Fibroblast of pulmonary artery (primary cell): ENCODE measurements at regions not wholly inside any gene's neighbourhood (a gene's known extent, or its start where the extent isn't known, plus 50 kb on each side); places are given as distances from the start of the nearest gene placed in this dataset.

ENCODE experiments used
- DNase-seq: peaks from one replicate; pipeline ENCODE4 v3.0.0-alpha.2; 2010; ENCODE audit warnings: low read depth
- H3K4me3 ChIP-seq: replicated peaks from 2 replicates; pipeline ENCODE4 v1.5.1; 2011; ENCODE audit warnings: low read depth, mild to moderate bottlenecking, control low read depth, low read length, moderate library complexity
- TF ChIP-seq, protein P1 (sequence below): IDR thresholded peaks from 2 replicates; pipeline ENCODE4 v1.5.1; 2011; ENCODE audit warnings: mild to moderate bottlenecking, control low read depth, low read length, inconsistent platforms; ENCODE audit errors: missing control alignments

DNA sequence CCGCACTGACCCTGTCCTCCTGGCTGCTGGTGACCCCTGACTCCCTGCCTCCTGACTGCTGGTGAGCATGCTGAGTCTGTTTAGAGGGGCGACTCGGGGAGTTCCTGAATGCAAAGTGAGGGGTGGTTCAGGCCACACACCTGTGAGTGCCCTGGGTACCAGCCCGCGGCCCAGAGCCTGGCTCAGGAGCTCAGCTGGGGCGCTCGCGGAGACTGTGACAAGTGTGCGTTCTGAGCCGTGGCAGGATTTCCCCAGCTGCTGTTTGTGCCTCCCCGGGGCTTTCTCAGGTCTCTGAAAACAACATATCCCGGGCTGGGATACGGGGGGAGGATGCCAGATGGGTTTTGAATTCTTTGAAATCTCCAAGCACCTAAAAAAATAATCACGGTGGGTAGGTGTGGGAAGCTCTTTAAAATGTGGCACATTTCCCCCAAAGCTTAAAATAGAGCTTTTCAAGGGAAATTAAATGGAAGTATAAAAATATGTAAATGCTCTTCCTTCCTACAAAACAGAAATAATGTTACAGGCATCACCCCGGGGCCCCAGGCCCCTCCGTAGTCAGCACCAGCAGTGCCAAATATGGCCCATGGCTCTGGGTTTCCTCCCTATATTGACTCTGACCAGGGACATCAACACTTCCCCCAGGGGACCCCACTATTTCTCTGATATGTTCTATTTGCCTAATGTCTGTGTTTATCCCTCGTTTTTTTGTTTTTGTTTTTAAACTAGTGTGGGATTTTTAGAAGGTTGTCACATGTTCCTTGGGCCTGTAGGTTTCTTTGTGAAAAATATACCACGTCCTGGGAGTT, 49.9 kb upstream of the TAGAP start:
- TF ChIP-seq, protein P1, sequence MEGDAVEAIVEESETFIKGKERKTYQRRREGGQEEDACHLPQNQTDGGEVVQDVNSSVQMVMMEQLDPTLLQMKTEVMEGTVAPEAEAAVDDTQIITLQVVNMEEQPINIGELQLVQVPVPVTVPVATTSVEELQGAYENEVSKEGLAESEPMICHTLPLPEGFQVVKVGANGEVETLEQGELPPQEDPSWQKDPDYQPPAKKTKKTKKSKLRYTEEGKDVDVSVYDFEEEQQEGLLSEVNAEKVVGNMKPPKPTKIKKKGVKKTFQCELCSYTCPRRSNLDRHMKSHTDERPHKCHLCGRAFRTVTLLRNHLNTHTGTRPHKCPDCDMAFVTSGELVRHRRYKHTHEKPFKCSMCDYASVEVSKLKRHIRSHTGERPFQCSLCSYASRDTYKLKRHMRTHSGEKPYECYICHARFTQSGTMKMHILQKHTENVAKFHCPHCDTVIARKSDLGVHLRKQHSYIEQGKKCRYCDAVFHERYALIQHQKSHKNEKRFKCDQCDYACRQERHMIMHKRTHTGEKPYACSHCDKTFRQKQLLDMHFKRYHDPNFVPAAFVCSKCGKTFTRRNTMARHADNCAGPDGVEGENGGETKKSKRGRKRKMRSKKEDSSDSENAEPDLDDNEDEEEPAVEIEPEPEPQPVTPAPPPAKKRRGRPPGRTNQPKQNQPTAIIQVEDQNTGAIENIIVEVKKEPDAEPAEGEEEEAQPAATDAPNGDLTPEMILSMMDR = no peak
- DNase-seq = no peak
- no peak overlapping the region for H3K4me3 ChIP-seq
